Transverse colon (tissue), 4 donors: ENCODE measurements at regions not wholly inside any gene's neighbourhood (a gene's known extent, or its start where the extent isn't known, plus 50 kb on each side); places are given as distances from the start of the nearest gene placed in this dataset.

Experiments
- CTCF ChIP-seq, 5 experiments: fragments of 200-600 bp in 3 of 5; fragments of 450-650 bp in 2 of 5; sonication (generic) in 3 of 5; IDR thresholded peaks; 1 replicate in 2 of 5; 2 replicates in 3 of 5; pipeline ENCODE4 v1.5.1; 2016 to 2017; ENCODE audit warnings: antibody characterized with exemption in 5 of 5, inconsistent platforms in 3 of 5, mild to moderate bottlenecking in 2 of 5, moderate library complexity in 1 of 5
- EP300 ChIP-seq: sonication (generic); formaldehyde crosslinking; IDR thresholded peaks from one replicate; pipeline ENCODE4 v1.6.1; 2017; ENCODE audit warnings: antibody characterized with exemption, low read depth
- POLR2A ChIP-seq: fragments of 450-650 bp; IDR thresholded peaks from one replicate; pipeline ENCODE4 v1.6.1; 2016; ENCODE audit warnings: antibody characterized with exemption, mild to moderate bottlenecking, moderate library complexity
- POLR2AphosphoS5 ChIP-seq, 3 donors: sonication (generic); formaldehyde crosslinking; IDR thresholded peaks; one replicate each; pipeline ENCODE4 v1.6.1; 2016; ENCODE audit warnings: antibody characterized with exemption in 3 of 3

GRCh38 chr6:145147559-145147958, 587.8 kb downstream of the EPM2A start:
- TF ChIP-seq CTCF (IDR thresholded peaks at IDR 0.05) (no peak), POLR2A (no peak), POLR2AphosphoS5 (IDR thresholded peaks at IDR 0.05) (no peak), EP300 (no peak)
